Prostate gland (tissue), 2 donors: ENCODE measurements at regions not wholly inside any gene's neighbourhood (a gene's known extent, or its start where the extent isn't known, plus 50 kb on each side); places are given as distances from the start of the nearest gene placed in this dataset.

Experiments used
- POLR2AphosphoS5 ChIP-seq: sonication (generic); formaldehyde crosslinking; IDR thresholded peaks from one replicate; pipeline ENCODE4 v1.6.1; 2017; ENCODE audit warnings: antibody characterized with exemption
- TF ChIP-seq, protein P1 (sequence below), 4 experiments: fragments of 200-600 bp in 2 of 4; fragments of 450-650 bp in 2 of 4; sonication (generic) in 2 of 4; IDR thresholded peaks; 1 replicate in 3 of 4; 2 replicates in 1 of 4; pipeline ENCODE4 v1.5.1; 2016 to 2019; ENCODE audit warnings: antibody characterized with exemption in 4 of 4, mild to moderate bottlenecking in 2 of 4, moderate library complexity in 2 of 4

DNA sequence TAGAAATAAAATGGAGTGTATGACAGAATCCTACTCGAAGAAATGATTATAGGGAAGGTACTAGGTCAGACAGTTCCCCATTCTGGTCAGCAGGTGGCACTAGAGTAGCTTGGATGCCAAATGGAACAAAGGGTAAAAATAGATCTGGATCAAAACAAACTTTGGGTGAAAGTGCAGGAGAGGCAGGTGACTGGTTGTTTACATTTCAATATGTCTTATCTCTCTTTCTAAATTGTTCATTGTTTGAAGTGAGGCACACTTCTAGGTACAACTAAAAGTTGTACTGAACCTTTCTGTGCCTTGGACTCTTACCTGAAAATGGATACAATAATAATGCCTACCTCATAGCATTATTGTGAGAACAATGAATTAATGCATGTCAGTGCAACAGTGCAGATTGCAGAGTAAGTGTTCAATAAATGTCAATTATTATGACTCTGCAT is 62.0 kb upstream of the OSBPL8 start:
- TF ChIP-seq, protein P1, sequence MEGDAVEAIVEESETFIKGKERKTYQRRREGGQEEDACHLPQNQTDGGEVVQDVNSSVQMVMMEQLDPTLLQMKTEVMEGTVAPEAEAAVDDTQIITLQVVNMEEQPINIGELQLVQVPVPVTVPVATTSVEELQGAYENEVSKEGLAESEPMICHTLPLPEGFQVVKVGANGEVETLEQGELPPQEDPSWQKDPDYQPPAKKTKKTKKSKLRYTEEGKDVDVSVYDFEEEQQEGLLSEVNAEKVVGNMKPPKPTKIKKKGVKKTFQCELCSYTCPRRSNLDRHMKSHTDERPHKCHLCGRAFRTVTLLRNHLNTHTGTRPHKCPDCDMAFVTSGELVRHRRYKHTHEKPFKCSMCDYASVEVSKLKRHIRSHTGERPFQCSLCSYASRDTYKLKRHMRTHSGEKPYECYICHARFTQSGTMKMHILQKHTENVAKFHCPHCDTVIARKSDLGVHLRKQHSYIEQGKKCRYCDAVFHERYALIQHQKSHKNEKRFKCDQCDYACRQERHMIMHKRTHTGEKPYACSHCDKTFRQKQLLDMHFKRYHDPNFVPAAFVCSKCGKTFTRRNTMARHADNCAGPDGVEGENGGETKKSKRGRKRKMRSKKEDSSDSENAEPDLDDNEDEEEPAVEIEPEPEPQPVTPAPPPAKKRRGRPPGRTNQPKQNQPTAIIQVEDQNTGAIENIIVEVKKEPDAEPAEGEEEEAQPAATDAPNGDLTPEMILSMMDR (IDR thresholded peaks at IDR 0.05): peak; percentile 84 to 96 (median 94)
- peak; percentile 67 for TF ChIP-seq POLR2AphosphoS5
